Activated CD8-positive, alpha-beta memory T cell treated with anti-CD3 and anti-CD28 coated beads, Interleukin-2, amount 10 ng/mL, durations not matched to agents 7 days and 5 days (primary cell): ENCODE measurements at regions not wholly inside any gene's neighbourhood (a gene's known extent, or its start where the extent isn't known, plus 50 kb on each side); places are given as distances from the start of the nearest gene placed in this dataset.

Source experiments
- ATAC-seq: fragments of 150-1000 bp; cut with Tn5 transposase; one replicate; pipeline ENCODE4 v1.10.0; 2021; ENCODE audit warnings: moderate library complexity
- CTCF ChIA-PET: fragments of 350-600 bp; sonication (Branson Sonifier 250); formaldehyde crosslinking; loops from one replicate; lab custom pipeline; 2021; ENCODE audit warnings: antibody characterized with exemption; lab: Charles Lee
- DNase-seq: peaks from one replicate; pipeline ENCODE4 v3.0.0-alpha.2; 2020
- H3K27ac Mint-ChIP-seq: one replicate; pipeline ENCODE4 v1.8.0; 2021; ENCODE audit warnings: mild to moderate bottlenecking, mixed read lengths
- H3K27me3 Mint-ChIP-seq: one replicate; pipeline ENCODE4 v1.8.0; 2021; ENCODE audit warnings: mixed read lengths
- H3K36me3 Mint-ChIP-seq: one replicate; pipeline ENCODE4 v1.8.0; 2021; ENCODE audit warnings: mild to moderate bottlenecking, mixed read lengths
- H3K4me1 Mint-ChIP-seq: one replicate; pipeline ENCODE4 v1.8.0; 2021; ENCODE audit warnings: mixed read lengths
- H3K4me3 Mint-ChIP-seq: one replicate; pipeline ENCODE4 v1.8.0; 2021; ENCODE audit warnings: mild to moderate bottlenecking, moderate library complexity, mixed read lengths
- H3K9me3 Mint-ChIP-seq: one replicate; pipeline ENCODE4 v1.8.0; 2022; ENCODE audit warnings: low read depth, mixed read lengths

DNA sequence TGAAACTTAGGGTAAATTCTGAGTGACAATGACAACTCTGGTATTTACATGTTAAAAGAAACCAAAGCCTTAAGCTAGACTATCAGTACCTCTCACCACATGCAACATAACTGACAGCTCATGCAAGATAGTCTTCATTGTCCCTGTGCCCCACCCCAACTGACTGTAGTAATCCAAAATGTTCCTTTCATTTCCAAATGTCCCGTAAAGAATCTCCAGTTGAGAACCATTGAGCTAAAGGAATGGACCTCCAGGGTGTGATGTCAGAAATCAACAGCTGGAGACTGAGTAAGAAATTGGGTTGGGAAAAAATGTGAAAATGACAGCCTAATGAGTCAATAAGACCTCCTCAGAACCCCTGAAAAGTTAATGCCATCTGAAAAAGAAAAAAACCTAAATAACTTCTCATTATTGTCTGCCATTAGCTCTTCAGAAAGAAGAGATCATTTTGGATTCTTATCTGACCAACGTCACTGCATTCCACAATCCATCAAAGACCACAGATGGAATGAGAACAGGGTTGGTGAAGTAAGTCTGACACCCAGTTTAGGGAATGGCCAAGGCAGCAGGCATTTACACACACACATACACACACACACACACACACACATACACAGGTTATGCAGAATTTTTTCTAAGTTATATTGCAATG, 51.7 kb upstream of the ACVR2A start:
- CTCF ChIA-PET: no interaction called here
- Mint-ChIP-seq H3K27me3 (no peaks in the 10 kb centered on the region), H3K4me3 (no peak overlapping the region), H3K27ac (no peak overlapping the region), H3K9me3 (no peaks in the 10 kb centered on the region), H3K4me1 (peaks cover 4% of the 10 kb centered on the region), H3K36me3 (no peaks in the 10 kb centered on the region)
- DNase-seq: no peak
- no peak for ATAC-seq

DNA sequence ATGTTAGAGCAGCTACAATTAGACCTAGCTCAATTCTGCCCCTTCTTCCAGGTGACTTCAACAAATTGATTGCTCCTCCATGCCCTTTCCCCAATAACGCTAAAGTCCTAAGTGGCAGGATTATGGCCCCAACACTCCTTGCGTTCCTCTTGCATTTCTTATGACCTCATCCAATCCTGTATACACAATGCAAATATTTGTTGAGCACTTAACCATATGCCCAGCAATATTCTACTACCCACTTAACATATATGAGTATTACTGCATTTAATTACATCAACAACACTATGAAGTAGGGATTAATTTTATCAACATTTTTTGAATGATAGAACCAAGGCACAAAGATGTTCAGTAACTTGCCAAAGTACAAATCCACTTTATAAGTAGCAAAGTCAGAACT, 54.2 kb upstream of the ACVR2A start:
- no peak overlapping the region for H3K4me3 Mint-ChIP-seq

DNA sequence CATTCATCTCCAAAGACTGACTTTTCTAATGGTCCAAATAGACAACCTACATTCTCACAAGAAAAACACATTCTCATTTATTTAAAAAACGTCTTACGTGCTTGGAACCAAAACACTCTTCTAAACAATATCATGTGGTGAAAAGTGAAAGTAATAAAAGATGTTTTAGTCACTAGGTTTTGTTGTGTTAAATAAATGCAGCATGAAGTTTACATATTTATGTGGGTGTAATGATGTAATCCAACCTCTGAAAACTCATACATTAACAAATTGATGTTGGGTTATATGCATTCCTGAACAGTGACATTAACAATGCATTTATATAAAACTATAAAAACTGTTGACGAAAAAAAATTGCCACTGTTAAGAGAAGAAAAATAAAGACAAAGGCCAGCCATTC, 55.1 kb upstream of the ACVR2A start:
- Mint-ChIP-seq H3K4me3 (no peak overlapping the region), H3K27ac (no peak overlapping the region), H3K9me3 (peaks cover 1% of the 10 kb centered on the region), H3K4me1 (peaks cover 2% of the 10 kb centered on the region), H3K36me3 (no peaks in the 10 kb centered on the region), H3K27me3 (no peaks in the 10 kb centered on the region)
- DNase-seq (no peak), ATAC-seq (no peak)
- CTCF ChIA-PET: interaction anchor here (1.4 kb wide), 1 partner anchor 11 kb away, joined by 3 read pairs; no protein-coding TSS in a partner anchor

More for the DNA sequence above, 54.2 kb upstream of the ACVR2A start:
- Mint-ChIP-seq H3K4me1 (peaks cover 2% of the 10 kb centered on the region), H3K27ac (no peak overlapping the region), H3K9me3 (peaks cover 1% of the 10 kb centered on the region), H3K27me3 (no peaks in the 10 kb centered on the region), H3K36me3 (no peaks in the 10 kb centered on the region)
- ATAC-seq (no peak), DNase-seq (no peak)
- CTCF ChIA-PET: interaction anchor here (1.4 kb wide), 1 partner anchor 12 kb away, joined by 3 read pairs; no protein-coding TSS in a partner anchor

DNA sequence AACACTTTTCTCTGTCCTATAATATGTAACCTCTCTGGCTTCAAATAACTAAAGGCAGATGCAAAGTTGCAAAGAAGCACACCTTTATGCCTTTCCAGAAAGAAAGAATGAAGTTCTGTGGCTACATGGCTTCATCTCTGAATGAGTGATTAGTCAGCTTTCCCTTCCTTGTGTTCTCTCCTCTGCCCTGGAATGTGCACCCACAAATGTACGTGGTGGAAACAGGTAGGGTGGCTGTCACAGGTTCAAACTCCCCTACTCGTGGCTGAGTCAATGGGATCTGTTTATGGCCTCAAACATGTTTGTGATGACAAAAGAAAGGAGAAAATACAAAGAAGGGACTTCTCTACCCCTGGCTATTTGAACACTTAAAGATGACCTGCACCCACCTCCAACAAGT, 55.5 kb upstream of the ACVR2A start:
- H3K27me3 Mint-ChIP-seq: no peaks in the 10 kb centered on the region
- H3K27ac Mint-ChIP-seq: no peak overlapping the region
- H3K9me3 Mint-ChIP-seq: peaks cover 1% of the 10 kb centered on the region
- no peaks in the 10 kb centered on the region for H3K36me3 Mint-ChIP-seq
- H3K4me3 Mint-ChIP-seq: no peak overlapping the region
- DNase-seq (no peak), ATAC-seq (no peak)
- CTCF ChIA-PET: interaction anchor here (1.4 kb wide), 1 partner anchor 10 kb away, joined by 3 read pairs; no protein-coding TSS in a partner anchor
- peaks cover 2% of the 10 kb centered on the region for H3K4me1 Mint-ChIP-seq

DNA sequence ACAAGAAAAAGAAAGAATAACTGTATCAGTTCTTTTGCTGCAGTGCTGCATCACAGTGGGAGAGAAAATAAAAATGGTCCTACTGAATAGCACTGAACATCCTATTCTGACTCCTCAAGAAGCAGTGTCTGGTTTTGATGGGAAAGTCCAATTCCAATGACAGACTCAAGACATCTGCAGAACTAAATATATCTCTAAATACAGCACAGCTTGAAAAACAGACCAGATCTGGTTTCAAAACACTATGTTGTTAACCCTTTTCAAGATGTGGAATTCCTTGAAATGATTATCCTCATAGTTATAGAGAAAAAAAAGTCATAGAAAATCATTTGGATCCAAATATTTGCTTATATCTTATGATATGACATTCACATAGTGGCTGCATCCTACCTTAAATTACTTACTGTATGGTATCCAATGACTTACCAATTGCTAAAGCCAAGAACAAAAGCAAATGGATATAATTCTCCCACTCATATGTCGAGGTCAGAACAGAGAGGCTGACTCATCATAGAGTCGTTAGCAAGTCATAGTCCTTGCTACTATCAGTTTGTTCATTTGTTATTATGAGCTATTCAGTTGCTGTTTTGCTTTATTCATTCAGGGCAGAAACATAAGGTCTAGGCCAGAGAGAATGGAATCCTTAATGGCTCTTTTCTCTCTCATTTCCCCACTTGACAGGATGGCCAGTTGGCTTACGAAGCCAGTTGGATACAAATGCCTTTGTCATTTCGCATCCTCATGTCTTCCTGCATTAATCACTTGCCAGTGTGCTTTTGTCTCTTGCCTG, 62.5 kb upstream of the ACVR2A start:
- Mint-ChIP-seq H3K36me3 (no peaks in the 10 kb centered on the region), H3K27me3 (no peaks in the 10 kb centered on the region), H3K27ac (no peak overlapping the region), H3K4me3 (no peak overlapping the region), H3K4me1 (peaks cover 2% of the 10 kb centered on the region), H3K9me3 (peaks cover 1% of the 10 kb centered on the region)
- ATAC-seq: no peak
- DNase-seq: no peak
- CTCF ChIA-PET: no interaction called here

DNA sequence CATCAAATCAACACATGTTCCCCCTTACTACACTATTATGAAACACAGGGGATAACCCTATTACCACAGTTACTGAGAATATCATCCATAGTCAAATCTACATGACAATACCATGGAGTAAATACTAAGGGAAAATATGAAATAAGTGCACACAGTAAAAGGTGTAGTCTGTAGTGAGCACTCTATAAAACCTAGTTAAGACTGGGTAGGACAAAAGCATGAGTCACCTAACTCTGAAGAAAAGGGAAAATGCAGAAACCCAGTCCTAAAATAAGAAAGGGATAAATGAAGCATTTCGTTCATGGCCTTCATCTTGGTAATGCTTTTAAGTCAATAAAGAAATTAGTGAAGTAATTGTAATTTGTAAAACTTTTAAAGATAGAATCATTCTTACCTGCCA, 65.4 kb upstream of the ACVR2A start:
- CTCF ChIA-PET: interaction anchor here (1.0 kb wide), 1 partner anchor 10 kb away, joined by 3 read pairs; no protein-coding TSS in a partner anchor
- no peak for DNase-seq
- no peak overlapping the region for H3K27ac Mint-ChIP-seq
- no peaks in the 10 kb centered on the region for H3K4me1 Mint-ChIP-seq
- no peak overlapping the region for H3K4me3 Mint-ChIP-seq
- no peaks in the 10 kb centered on the region for H3K27me3 Mint-ChIP-seq
- H3K36me3 Mint-ChIP-seq: no peaks in the 10 kb centered on the region
- no peak for ATAC-seq
- no peaks in the 10 kb centered on the region for H3K9me3 Mint-ChIP-seq

DNA sequence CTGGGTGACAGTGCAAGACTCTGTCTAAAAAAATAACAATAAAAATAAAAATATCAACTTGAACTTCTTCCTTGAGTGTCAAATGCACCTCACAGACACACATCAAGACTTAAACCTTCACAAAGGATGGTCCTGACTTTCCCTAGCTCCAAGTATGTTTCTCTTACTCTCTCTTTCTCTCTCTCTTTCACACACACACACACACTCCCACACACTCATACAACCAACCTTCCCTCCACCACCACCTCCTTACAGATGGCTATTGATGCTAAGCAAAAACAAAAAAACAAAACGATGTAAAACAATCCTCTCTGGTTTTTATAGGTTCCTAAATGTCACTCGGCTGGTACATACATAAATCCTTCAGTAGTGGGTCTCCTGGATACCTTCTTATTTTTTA, 67.4 kb upstream of the ACVR2A start:
- no peaks in the 10 kb centered on the region for H3K4me1 Mint-ChIP-seq
- DNase-seq (no peak), ATAC-seq (no peak)
- H3K36me3 Mint-ChIP-seq: no peaks in the 10 kb centered on the region
- H3K4me3 Mint-ChIP-seq: no peak overlapping the region
- no peaks in the 10 kb centered on the region for H3K9me3 Mint-ChIP-seq
- H3K27ac Mint-ChIP-seq: no peak overlapping the region
- CTCF ChIA-PET: no interaction called here
- H3K27me3 Mint-ChIP-seq: no peaks in the 10 kb centered on the region

DNA sequence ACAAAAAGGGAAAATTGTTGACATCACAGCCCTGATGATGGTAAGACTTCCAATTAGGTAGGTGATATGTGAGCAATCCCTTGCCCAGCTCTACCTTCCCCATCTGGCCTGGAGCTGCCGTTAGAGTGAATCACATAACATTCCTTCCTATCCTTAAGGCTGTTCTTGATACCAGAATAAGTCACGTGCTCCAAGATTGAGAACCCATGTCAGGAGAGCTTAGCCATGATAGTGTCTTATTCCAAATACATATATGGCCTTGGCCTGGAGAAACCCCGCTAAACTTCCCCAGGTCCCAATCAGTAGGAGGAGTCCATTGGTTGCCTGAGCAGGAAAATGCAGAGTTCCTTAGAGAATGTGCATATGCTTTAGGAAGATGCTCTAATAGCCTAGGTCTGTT, 70.0 kb upstream of the ACVR2A start:
- Mint-ChIP-seq H3K36me3 (no peaks in the 10 kb centered on the region), H3K27me3 (no peaks in the 10 kb centered on the region), H3K4me3 (no peak overlapping the region), H3K27ac (no peak overlapping the region), H3K9me3 (no peaks in the 10 kb centered on the region), H3K4me1 (no peaks in the 10 kb centered on the region)
- DNase-seq (no peak), ATAC-seq (no peak)
- CTCF ChIA-PET: no interaction called here

DNA sequence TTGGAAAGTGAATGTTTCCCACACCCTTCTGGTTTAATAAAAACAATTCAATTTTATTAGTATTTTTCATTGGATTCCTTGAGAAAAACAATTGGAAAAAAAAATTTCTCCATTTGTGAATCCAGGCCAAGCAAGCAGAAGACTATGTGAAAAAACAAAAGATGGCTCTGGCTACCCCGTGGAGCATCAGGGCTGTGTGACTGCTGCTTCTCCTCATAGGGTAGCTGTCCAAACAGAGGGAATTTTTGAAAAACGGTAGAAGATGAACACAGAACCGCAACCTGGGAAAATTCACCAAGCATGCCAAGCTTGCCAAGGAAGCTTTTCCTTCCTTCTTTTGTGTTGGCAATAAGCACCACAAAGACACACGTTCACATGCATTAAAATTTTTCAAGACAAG, 71.3 kb upstream of the ACVR2A start:
- H3K9me3 Mint-ChIP-seq: no peaks in the 10 kb centered on the region
- CTCF ChIA-PET: no interaction called here
- no peaks in the 10 kb centered on the region for H3K27me3 Mint-ChIP-seq
- H3K4me3 Mint-ChIP-seq: no peak overlapping the region
- DNase-seq (no peak), ATAC-seq (no peak)
- no peaks in the 10 kb centered on the region for H3K4me1 Mint-ChIP-seq
- no peak overlapping the region for H3K27ac Mint-ChIP-seq
- no peaks in the 10 kb centered on the region for H3K36me3 Mint-ChIP-seq

DNA sequence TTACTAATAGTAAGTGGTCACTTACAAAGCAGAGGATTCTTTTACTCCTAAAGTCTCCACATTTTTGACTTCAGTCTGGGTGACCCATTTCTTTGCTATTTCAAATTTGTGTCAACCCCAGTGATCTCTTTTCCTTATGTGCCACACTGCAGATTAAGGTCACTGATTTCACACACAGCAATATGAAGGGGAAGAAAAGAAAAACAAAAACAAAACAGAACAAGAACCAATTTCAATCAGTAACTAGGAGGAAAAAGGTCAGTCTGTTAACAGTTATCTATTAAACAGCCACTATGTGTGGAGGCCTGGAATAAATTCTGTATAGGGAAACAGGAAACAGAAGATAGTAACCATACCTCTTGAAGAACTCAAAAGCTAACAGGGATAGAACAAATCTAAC, 72.0 kb upstream of the ACVR2A start:
- no peak for DNase-seq
- Mint-ChIP-seq H3K4me3 (no peak overlapping the region), H3K27ac (no peak overlapping the region), H3K4me1 (no peaks in the 10 kb centered on the region), H3K36me3 (no peaks in the 10 kb centered on the region), H3K27me3 (no peaks in the 10 kb centered on the region), H3K9me3 (no peaks in the 10 kb centered on the region)
- no peak for ATAC-seq
- CTCF ChIA-PET: no interaction called here

DNA sequence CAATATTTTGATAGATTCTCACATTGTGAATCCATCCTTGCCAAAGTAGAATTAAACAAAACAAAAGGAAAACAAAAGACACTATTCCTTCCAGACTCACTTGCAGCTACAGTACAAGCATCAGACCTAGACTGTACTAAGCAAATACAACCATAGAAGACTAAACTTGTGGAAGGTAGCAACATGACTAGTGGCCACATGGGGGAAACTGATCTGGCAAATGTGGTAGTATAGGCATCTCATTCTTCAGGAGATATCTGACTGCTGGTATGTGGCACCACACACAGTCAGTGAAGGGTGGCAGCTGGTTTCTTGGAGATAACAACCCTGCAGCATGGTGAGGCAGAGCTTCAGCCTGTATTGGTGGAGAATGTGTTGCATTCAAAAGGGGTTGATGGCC, 81.0 kb upstream of the ACVR2A start:
- Mint-ChIP-seq H3K4me3 (no peak overlapping the region), H3K27me3 (no peaks in the 10 kb centered on the region), H3K4me1 (no peaks in the 10 kb centered on the region), H3K9me3 (peaks cover 2% of the 10 kb centered on the region), H3K36me3 (no peaks in the 10 kb centered on the region), H3K27ac (no peak overlapping the region)
- ATAC-seq: no peak
- CTCF ChIA-PET: no interaction called here
- no peak for DNase-seq

DNA sequence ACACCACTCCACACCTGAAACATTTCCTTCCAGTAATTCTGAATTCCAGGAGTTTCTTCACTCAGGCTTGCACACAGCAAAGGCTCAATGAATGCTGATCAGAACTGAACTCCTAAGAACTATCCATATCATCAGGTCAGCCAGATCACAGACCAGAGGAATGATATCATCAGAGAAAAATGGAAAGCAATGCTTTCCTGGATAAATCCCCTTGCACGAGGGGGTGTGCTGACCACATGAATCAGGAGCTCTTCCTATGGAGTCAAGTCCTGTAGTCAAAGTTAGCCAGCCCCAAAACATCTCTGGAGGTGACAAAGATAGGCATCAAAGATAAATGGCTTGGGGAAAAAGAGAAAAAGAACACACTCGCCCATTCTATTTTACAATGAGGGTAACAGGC, 83.8 kb upstream of the ACVR2A start:
- ATAC-seq (no peak), DNase-seq (no peak)
- no peaks in the 10 kb centered on the region for H3K36me3 Mint-ChIP-seq
- CTCF ChIA-PET: no interaction called here
- no peak overlapping the region for H3K4me3 Mint-ChIP-seq
- H3K27ac Mint-ChIP-seq: no peak overlapping the region
- H3K27me3 Mint-ChIP-seq: no peaks in the 10 kb centered on the region
- peaks cover 2% of the 10 kb centered on the region for H3K9me3 Mint-ChIP-seq
- no peaks in the 10 kb centered on the region for H3K4me1 Mint-ChIP-seq

DNA sequence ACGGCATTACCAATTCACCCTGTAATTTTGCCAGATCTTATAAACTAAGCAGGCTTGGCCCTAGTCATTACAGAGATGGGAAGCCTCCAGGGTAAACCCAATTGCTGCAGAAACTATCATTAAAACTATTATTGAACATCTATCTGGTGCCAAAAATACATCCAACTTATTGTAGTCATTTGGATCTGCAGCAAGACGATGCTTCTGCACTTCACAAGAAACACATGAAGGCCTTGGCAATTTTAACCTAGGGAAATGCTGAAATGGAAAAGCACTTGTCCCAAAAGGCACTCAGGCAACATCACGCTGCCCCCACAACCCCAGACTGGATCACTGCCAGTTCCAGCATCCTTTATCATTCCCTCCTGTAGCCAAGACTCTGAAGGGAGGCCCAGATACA, 85.3 kb upstream of the ACVR2A start:
- CTCF ChIA-PET: no interaction called here
- Mint-ChIP-seq H3K9me3 (no peaks in the 10 kb centered on the region), H3K27ac (no peak overlapping the region), H3K36me3 (no peaks in the 10 kb centered on the region), H3K27me3 (peaks cover 2% of the 10 kb centered on the region), H3K4me1 (no peaks in the 10 kb centered on the region), H3K4me3 (no peak overlapping the region)
- DNase-seq: no peak
- no peak for ATAC-seq

DNA sequence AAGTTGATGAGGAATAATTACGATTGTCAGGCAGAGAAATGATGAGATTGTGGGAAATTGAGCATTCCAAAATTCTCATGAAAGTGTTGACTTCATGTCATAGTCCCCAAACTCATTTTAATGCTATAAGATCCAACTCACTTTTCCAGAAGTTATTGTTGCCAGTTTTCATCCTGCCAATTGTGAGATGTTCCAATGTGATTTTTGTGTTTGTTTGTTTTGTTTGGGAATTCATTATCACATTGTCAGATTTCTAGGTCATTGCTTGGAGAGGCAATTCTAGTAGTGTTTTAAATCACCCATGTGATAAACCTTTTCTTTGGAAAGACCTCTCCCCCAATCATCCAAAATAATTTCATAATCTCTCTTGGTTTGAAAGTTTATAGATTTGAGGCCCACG, 86.0 kb upstream of the ACVR2A start:
- CTCF ChIA-PET: no interaction called here
- no peaks in the 10 kb centered on the region for H3K9me3 Mint-ChIP-seq

More for the DNA sequence above, 86.0 kb upstream of the ACVR2A start:
- no peaks in the 10 kb centered on the region for H3K4me1 Mint-ChIP-seq
- H3K4me3 Mint-ChIP-seq: no peak overlapping the region
- no peak overlapping the region for H3K27ac Mint-ChIP-seq
- no peaks in the 10 kb centered on the region for H3K36me3 Mint-ChIP-seq
- H3K27me3 Mint-ChIP-seq: peaks cover 2% of the 10 kb centered on the region
- DNase-seq (no peak), ATAC-seq (no peak)
